ENCODE measurements at regions not wholly inside any gene's neighbourhood (a gene's known extent, or its start where the extent isn't known, plus 50 kb on each side); places are given as distances from the start of the nearest gene placed in this dataset.

- TF ChIP-seq, protein P1, sequence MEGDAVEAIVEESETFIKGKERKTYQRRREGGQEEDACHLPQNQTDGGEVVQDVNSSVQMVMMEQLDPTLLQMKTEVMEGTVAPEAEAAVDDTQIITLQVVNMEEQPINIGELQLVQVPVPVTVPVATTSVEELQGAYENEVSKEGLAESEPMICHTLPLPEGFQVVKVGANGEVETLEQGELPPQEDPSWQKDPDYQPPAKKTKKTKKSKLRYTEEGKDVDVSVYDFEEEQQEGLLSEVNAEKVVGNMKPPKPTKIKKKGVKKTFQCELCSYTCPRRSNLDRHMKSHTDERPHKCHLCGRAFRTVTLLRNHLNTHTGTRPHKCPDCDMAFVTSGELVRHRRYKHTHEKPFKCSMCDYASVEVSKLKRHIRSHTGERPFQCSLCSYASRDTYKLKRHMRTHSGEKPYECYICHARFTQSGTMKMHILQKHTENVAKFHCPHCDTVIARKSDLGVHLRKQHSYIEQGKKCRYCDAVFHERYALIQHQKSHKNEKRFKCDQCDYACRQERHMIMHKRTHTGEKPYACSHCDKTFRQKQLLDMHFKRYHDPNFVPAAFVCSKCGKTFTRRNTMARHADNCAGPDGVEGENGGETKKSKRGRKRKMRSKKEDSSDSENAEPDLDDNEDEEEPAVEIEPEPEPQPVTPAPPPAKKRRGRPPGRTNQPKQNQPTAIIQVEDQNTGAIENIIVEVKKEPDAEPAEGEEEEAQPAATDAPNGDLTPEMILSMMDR (IDR thresholded peaks at IDR 0.05) = no peak
- TF ChIP-seq POLR2A (IDR thresholded peaks at IDR 0.05) = no peak
These were observed 256.8 kb upstream of the PMEPA1 start for GRCh38 chr20:57966620-57967019.
